A673 (cell line): ENCODE measurements at regions not wholly inside any gene's neighbourhood (a gene's known extent, or its start where the extent isn't known, plus 50 kb on each side); places are given as distances from the start of the nearest gene placed in this dataset.

ENCODE experiments used
- CTCF ChIP-seq: fragments of 300-800, 200-600 bp; sonication (generic); conservative IDR thresholded peaks from 2 replicates; pipeline ENCODE4 v1.5.1; 2017; ENCODE audit warnings: low read depth, mild to moderate bottlenecking, antibody characterized with exemption, low read length, moderate library complexity, mixed read lengths
- EZH2 ChIP-seq: fragments of 200-600 bp; sonication (generic); IDR thresholded peaks from 2 replicates; pipeline ENCODE4 v1.6.1; 2017; ENCODE audit warnings: borderline replicate concordance, low read depth, mild to moderate bottlenecking, mixed read lengths, antibody characterized with exemption, low read length; ENCODE audit not compliant: poor library complexity, severe bottlenecking

GRCh38 chr5:141772281-141772680, 90.3 kb upstream of the ARAP3 start:
- TF ChIP-seq CTCF (no peak), EZH2 (no peak)
